ENCODE measurements at regions not wholly inside any gene's neighbourhood (a gene's known extent, or its start where the extent isn't known, plus 50 kb on each side); places are given as distances from the start of the nearest gene placed in this dataset.

GRCh38 chr16:85392756-85393673 lies 220.1 kb upstream of the GSE1 start:
- no peak for TF ChIP-seq CTCF (IDR thresholded peaks at IDR 0.05; ENCODE audit: extremely low read depth, insufficient read depth, missing control alignments)
- in situ Hi-C loops (cut with MboI; ENCODE audit: low pct_unique_long_range_greater_than_20kb, low sequenced_read_pairs, unreplicated experiment), result no loop called here
- no peak for DNase-seq (ENCODE audit: low spot score)

- in situ Hi-C loops (cut with MboI; ENCODE audit: low pct_unique_long_range_greater_than_20kb, low sequenced_read_pairs, unreplicated experiment), result no loop called here
- peak; percentile 91 for DNase-seq (ENCODE audit: low spot score)
- TF ChIP-seq CTCF (IDR thresholded peaks at IDR 0.05; ENCODE audit: extremely low read depth, insufficient read depth, missing control alignments), result peak; percentile 79
Observed at GRCh38 chr16:85393674-85394451, 219.3 kb upstream of the GSE1 start.

GRCh38 chr16:85394456-85395206 lies 218.5 kb upstream of the GSE1 start:
- TF ChIP-seq CTCF (IDR thresholded peaks at IDR 0.05; ENCODE audit: extremely low read depth, insufficient read depth, missing control alignments), result no peak
- in situ Hi-C loops (cut with MboI; ENCODE audit: low pct_unique_long_range_greater_than_20kb, low sequenced_read_pairs, unreplicated experiment), result no loop called here
- DNase-seq (ENCODE audit: low spot score), result no peak

GRCh38 chr16:85395207-85395912 lies 217.8 kb upstream of the GSE1 start:
- no peak for TF ChIP-seq CTCF (IDR thresholded peaks at IDR 0.05; ENCODE audit: extremely low read depth, insufficient read depth, missing control alignments)
- DNase-seq (ENCODE audit: low spot score), result peak; percentile 65
- in situ Hi-C loops (cut with MboI; ENCODE audit: low pct_unique_long_range_greater_than_20kb, low sequenced_read_pairs, unreplicated experiment), result no loop called here

GRCh38 chr16:85395913-85396878 lies 216.9 kb upstream of the GSE1 start:
- no peak for TF ChIP-seq CTCF (IDR thresholded peaks at IDR 0.05; ENCODE audit: extremely low read depth, insufficient read depth, missing control alignments)
- DNase-seq (ENCODE audit: low spot score), result no peak
- in situ Hi-C loops (cut with MboI; ENCODE audit: low pct_unique_long_range_greater_than_20kb, low sequenced_read_pairs, unreplicated experiment), result no loop called here
